GM10266 (cell line): ENCODE measurements at regions not wholly inside any gene's neighbourhood (a gene's known extent, or its start where the extent isn't known, plus 50 kb on each side); places are given as distances from the start of the nearest gene placed in this dataset.

ENCODE experiments used
- DNase-seq: peaks from one replicate; pipeline ENCODE4 v3.0.0; 2012; ENCODE audit errors: extremely low spot score
- TF ChIP-seq, protein P1 (sequence below): IDR thresholded peaks from 2 replicates; pipeline ENCODE4 v1.5.1; 2012; ENCODE audit warnings: mild to moderate bottlenecking, low read depth; ENCODE audit not compliant: control insufficient read depth, insufficient read depth; ENCODE audit errors: missing control alignments

- TF ChIP-seq, protein P1, sequence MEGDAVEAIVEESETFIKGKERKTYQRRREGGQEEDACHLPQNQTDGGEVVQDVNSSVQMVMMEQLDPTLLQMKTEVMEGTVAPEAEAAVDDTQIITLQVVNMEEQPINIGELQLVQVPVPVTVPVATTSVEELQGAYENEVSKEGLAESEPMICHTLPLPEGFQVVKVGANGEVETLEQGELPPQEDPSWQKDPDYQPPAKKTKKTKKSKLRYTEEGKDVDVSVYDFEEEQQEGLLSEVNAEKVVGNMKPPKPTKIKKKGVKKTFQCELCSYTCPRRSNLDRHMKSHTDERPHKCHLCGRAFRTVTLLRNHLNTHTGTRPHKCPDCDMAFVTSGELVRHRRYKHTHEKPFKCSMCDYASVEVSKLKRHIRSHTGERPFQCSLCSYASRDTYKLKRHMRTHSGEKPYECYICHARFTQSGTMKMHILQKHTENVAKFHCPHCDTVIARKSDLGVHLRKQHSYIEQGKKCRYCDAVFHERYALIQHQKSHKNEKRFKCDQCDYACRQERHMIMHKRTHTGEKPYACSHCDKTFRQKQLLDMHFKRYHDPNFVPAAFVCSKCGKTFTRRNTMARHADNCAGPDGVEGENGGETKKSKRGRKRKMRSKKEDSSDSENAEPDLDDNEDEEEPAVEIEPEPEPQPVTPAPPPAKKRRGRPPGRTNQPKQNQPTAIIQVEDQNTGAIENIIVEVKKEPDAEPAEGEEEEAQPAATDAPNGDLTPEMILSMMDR = no peak
- DNase-seq = no peak
These were observed 400.3 kb upstream of the SMIM21 start for GRCh38 chr18:75827751-75828287.

DNA sequence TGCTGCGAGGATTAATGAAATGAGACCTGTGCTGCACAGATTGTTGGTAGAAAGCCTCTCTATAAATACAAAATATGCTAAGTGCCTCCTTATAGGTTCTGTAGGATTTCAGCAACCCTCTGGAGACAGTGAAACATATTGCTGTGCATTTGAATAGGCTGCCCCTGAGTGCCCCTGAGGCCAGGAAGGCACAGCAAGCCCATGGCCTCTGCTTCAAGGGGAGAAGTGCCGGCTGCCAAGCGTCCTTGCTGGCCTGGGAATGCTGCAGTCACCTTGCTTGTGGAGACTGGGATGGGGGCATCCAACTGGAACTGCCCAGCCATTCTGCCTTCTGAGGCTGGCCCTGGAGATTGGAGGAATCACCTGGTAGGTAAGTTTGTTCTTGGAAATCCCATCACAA, 397.2 kb upstream of the SMIM21 start:
- TF ChIP-seq, protein P1 = no peak
- DNase-seq = no peak

DNA sequence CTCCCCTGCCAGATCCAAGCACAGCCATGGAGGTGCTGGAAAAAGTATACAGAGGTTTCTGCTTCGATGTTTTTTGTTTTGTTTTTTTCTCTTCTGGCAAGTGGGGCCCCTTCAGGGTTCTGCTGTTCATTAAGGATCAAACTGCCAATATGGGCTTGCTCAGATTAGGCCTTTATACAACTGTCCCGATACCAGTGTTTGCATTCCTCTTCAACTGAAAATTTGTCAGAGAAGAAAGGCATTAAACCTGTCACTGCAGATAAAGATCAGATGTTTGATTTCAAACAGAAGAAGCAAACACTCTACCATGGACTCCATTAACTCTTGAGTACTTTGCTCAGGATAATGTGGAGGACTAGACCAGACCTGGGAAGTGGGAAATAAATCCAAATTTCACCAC, 396.0 kb upstream of the SMIM21 start:
- TF ChIP-seq, protein P1 = no peak
- DNase-seq = no peak

- TF ChIP-seq, protein P1 = no peak
These were observed 390.9 kb upstream of the SMIM21 start for GRCh38 chr18:75818383-75818782.

GRCh38 chr18:75815767-75816166, 388.3 kb upstream of the SMIM21 start:
- no peak for DNase-seq
- TF ChIP-seq, protein P1 = no peak

More at GRCh38 chr18:75818383-75818782, 390.9 kb upstream of the SMIM21 start:
- DNase-seq = no peak

GRCh38 chr18:75812761-75813160, 385.3 kb upstream of the SMIM21 start:
- TF ChIP-seq, protein P1 = no peak
- DNase-seq = no peak

- TF ChIP-seq, protein P1 = no peak
- no peak for DNase-seq
These were observed 383.6 kb upstream of the SMIM21 start for GRCh38 chr18:75810961-75811551.
